H9 (cell line): ENCODE measurements at regions not wholly inside any gene's neighbourhood (a gene's known extent, or its start where the extent isn't known, plus 50 kb on each side); places are given as distances from the start of the nearest gene placed in this dataset.
"Not testable (repeated sequence)": the region's sequence is repeated elsewhere in the genome, so short reads cannot be mapped to it uniquely, and the experiment has no call there.

Experiments used
- DNase-seq: peaks from one replicate; pipeline ENCODE4 v3.0.0-alpha.2; 2017
- H2AFZ ChIP-seq: one replicate; pipeline ENCODE4 v1.6.1; 2013; ENCODE audit warnings: mild to moderate bottlenecking, low read length, control low read depth, moderate library complexity
- H2AK5ac ChIP-seq: 2 replicates; pipeline ENCODE4 v1.6.1; 2013; ENCODE audit warnings: low read length, control low read depth, mixed read lengths; ENCODE audit not compliant: insufficient read length
- H2BK120ac ChIP-seq: one replicate; pipeline ENCODE4 v1.6.1; 2013; ENCODE audit warnings: low read depth, mild to moderate bottlenecking, low read length, control low read depth, inconsistent platforms; ENCODE audit not compliant: poor library complexity, severe bottlenecking
- H2BK12ac ChIP-seq: 2 replicates; pipeline ENCODE4 v1.6.1; 2013; ENCODE audit warnings: low read length, control low read depth, mixed read lengths, low read depth; ENCODE audit not compliant: insufficient read length
- H2BK15ac ChIP-seq: 2 replicates; pipeline ENCODE4 v1.6.1; 2013; ENCODE audit warnings: low read depth, low read length, control low read depth
- H2BK20ac ChIP-seq: one replicate; pipeline ENCODE4 v1.6.1; 2013; ENCODE audit warnings: low read depth, mild to moderate bottlenecking, low read length, control low read depth, inconsistent platforms; ENCODE audit not compliant: poor library complexity, severe bottlenecking
- H2BK5ac ChIP-seq: 2 replicates; pipeline ENCODE4 v1.6.1; 2013; ENCODE audit warnings: low read length, control low read depth, mixed read lengths; ENCODE audit not compliant: insufficient read length
- H3K14ac ChIP-seq: 2 replicates; pipeline ENCODE4 v1.6.1; 2013; ENCODE audit warnings: low read length, control low read depth; ENCODE audit not compliant: insufficient read depth
- H3K18ac ChIP-seq: 2 replicates; pipeline ENCODE4 v1.6.1; 2013; ENCODE audit warnings: low read depth, mild to moderate bottlenecking, mixed read lengths, low read length, control low read depth; ENCODE audit not compliant: insufficient read length
- H3K23ac ChIP-seq: 2 replicates; pipeline ENCODE4 v1.6.1; 2013; ENCODE audit warnings: low read length, control low read depth, mixed read lengths, low read depth; ENCODE audit not compliant: insufficient read length
- H3K23me2 ChIP-seq: 2 replicates; pipeline ENCODE4 v1.6.1; 2013; ENCODE audit warnings: low read depth, mild to moderate bottlenecking, mixed read lengths, low read length, control low read depth; ENCODE audit not compliant: insufficient read length, poor library complexity, severe bottlenecking
- H3K27ac ChIP-seq: 2 replicates; pipeline ENCODE4 v1.5.1; 2013; ENCODE audit warnings: low read length, control low read depth, mixed read lengths, low read depth; ENCODE audit not compliant: insufficient read length
- H3K27me3 ChIP-seq: 2 replicates; pipeline ENCODE4 v1.6.1; 2013; ENCODE audit warnings: low read length, control low read depth, inconsistent platforms; ENCODE audit not compliant: insufficient read depth
- H3K4ac ChIP-seq: 2 replicates; pipeline ENCODE4 v1.6.1; 2013; ENCODE audit warnings: low read depth, mild to moderate bottlenecking, control low read depth, inconsistent platforms, low read length, moderate library complexity
- H3K4me1 ChIP-seq: 2 replicates; pipeline ENCODE4 v1.6.1; 2013; ENCODE audit warnings: low read length, control low read depth, inconsistent platforms; ENCODE audit not compliant: insufficient read depth
- H3K4me2 ChIP-seq: 2 replicates; pipeline ENCODE4 v1.6.1; 2013; ENCODE audit warnings: low read length, control low read depth, mixed read lengths; ENCODE audit not compliant: insufficient read length, insufficient read depth
- H3K56ac ChIP-seq: 2 replicates; pipeline ENCODE4 v1.6.1; 2013; ENCODE audit warnings: low read depth, mild to moderate bottlenecking, mixed read lengths, low read length, control low read depth; ENCODE audit not compliant: insufficient read length
- H3K79me1 ChIP-seq: 2 replicates; pipeline ENCODE4 v1.6.1; 2013; ENCODE audit warnings: low read depth, mild to moderate bottlenecking, moderate library complexity, low read length, control low read depth, inconsistent platforms; ENCODE audit not compliant: insufficient read depth, poor library complexity, severe bottlenecking
- H3K79me2 ChIP-seq: 2 replicates; pipeline ENCODE4 v1.6.1; 2013; ENCODE audit warnings: low read length, control low read depth, inconsistent platforms; ENCODE audit not compliant: insufficient read depth
- H3K9ac ChIP-seq: 2 replicates; pipeline ENCODE4 v1.6.1; 2013; ENCODE audit warnings: low read length, control low read depth, mixed read lengths; ENCODE audit not compliant: insufficient read length; ENCODE audit errors: extremely low read depth
- H3K9me3 ChIP-seq: one replicate; pipeline ENCODE4 v1.6.1; 2013; ENCODE audit warnings: low read depth, low read length, inconsistent platforms; ENCODE audit not compliant: control insufficient read depth
- H3T11ph ChIP-seq: one replicate; pipeline ENCODE4 v1.6.1; 2013; ENCODE audit warnings: mild to moderate bottlenecking, low read length, control low read depth, inconsistent platforms
- H4K20me1 ChIP-seq: one replicate; pipeline ENCODE4 v1.6.1; 2013; ENCODE audit not compliant: control insufficient read depth, insufficient read length, insufficient read depth
- H4K5ac ChIP-seq: 2 replicates; pipeline ENCODE4 v1.6.1; 2013; ENCODE audit warnings: low read depth, mild to moderate bottlenecking, mixed read lengths, low read length, control low read depth; ENCODE audit not compliant: insufficient read length
- H4K8ac ChIP-seq: replicated peaks from 2 replicates; pipeline ENCODE4 v1.6.1; 2013; ENCODE audit warnings: low read length, control low read depth, mixed read lengths, low read depth; ENCODE audit not compliant: insufficient read length
- H4K91ac ChIP-seq: 2 replicates; pipeline ENCODE4 v1.6.1; 2013; ENCODE audit warnings: low read depth, mild to moderate bottlenecking, moderate library complexity, mixed read lengths, low read length, control low read depth; ENCODE audit not compliant: insufficient read length
- H3K27ac Mint-ChIP-seq, 3 experiments: 2 replicates in 2 of 3; 3 replicates in 1 of 3; pipeline ENCODE4 v1.8.0; 2020 to 2021; ENCODE audit warnings: mixed read lengths in 3 of 3, mild to moderate bottlenecking in 1 of 3, moderate library complexity in 1 of 3
- H3K27me3 Mint-ChIP-seq: 2 replicates; pipeline ENCODE4 v1.8.0; 2021; ENCODE audit warnings: low read depth, mild to moderate bottlenecking, moderate library complexity, mixed read lengths
- H3K36me3 Mint-ChIP-seq, 3 experiments: 2 replicates in 2 of 3; 3 replicates in 1 of 3; pipeline ENCODE4 v1.8.0; 2020 to 2021; ENCODE audit warnings: low read depth in 3 of 3, mixed read lengths in 3 of 3; ENCODE audit not compliant: insufficient read depth in 1 of 3
- H3K4me1 Mint-ChIP-seq, 2 experiments: 2 replicates each; pipeline ENCODE4 v1.8.0; 2020; ENCODE audit warnings: mixed read lengths in 2 of 2
- H3K4me3 Mint-ChIP-seq, 2 experiments: 2 replicates in 1 of 2; 3 replicates in 1 of 2; pipeline ENCODE4 v1.8.0; 2020 to 2021; ENCODE audit warnings: mild to moderate bottlenecking in 2 of 2, mixed read lengths in 2 of 2, moderate library complexity in 1 of 2
- H3K9me3 Mint-ChIP-seq, 2 experiments: 2 replicates in 1 of 2; 3 replicates in 1 of 2; pipeline ENCODE4 v1.8.0; 2020; ENCODE audit warnings: mild to moderate bottlenecking in 2 of 2, mixed read lengths in 2 of 2, moderate library complexity in 1 of 2

- H3K4me1 Mint-ChIP-seq, H3K9ac ChIP-seq: not testable (repeated sequence)
- H3K36me3 Mint-ChIP-seq, result peaks cover 34 to 61% (median 39%) of the 10 kb centered on the region in 3 experiments
Observed at GRCh38 chr10:42533866-42534265, 104.5 kb downstream of the ZNF33B start.

More at GRCh38 chr10:42533866-42534265, 104.5 kb downstream of the ZNF33B start:
- H2BK5ac ChIP-seq, H2BK15ac ChIP-seq, H2BK120ac ChIP-seq, H4K5ac ChIP-seq, H3K18ac ChIP-seq, H2AK5ac ChIP-seq, H3T11ph ChIP-seq, H3K4me2 ChIP-seq, H3K79me1 ChIP-seq, H4K20me1 ChIP-seq, DNase-seq, H4K91ac ChIP-seq, H3K4me1 ChIP-seq, H3K23me2 ChIP-seq, H2BK12ac ChIP-seq, H3K56ac ChIP-seq, H3K27ac ChIP-seq, H3K14ac ChIP-seq, H2AFZ ChIP-seq, H3K79me2 ChIP-seq, H3K4ac ChIP-seq, H2BK20ac ChIP-seq, H3K4me3 Mint-ChIP-seq, H4K8ac ChIP-seq, H3K27ac Mint-ChIP-seq, H3K27me3 ChIP-seq, H3K23ac ChIP-seq: not testable (repeated sequence)
- peaks cover 77 to 88% of the 10 kb centered on the region in 2 experiments for H3K9me3 Mint-ChIP-seq
- H3K27me3 Mint-ChIP-seq, result peaks cover 12% of the 10 kb centered on the region
- peaks cover 18% of the 10 kb centered on the region for H3K9me3 ChIP-seq
